Endodermal cell (in vitro differentiated cells): ENCODE measurements at regions not wholly inside any gene's neighbourhood (a gene's known extent, or its start where the extent isn't known, plus 50 kb on each side); places are given as distances from the start of the nearest gene placed in this dataset.

Source experiments
- DNase-seq: peaks from one replicate; pipeline ENCODE4 v3.0.0-alpha.2; 2017
- H3K27ac ChIP-seq: 2 replicates; pipeline ENCODE4 v1.5.1; 2013; ENCODE audit warnings: mild to moderate bottlenecking, low read depth, low read length, moderate library complexity
- H3K27me3 ChIP-seq: 2 replicates; pipeline ENCODE4 v1.6.1; 2013; ENCODE audit warnings: mild to moderate bottlenecking, low read length, moderate library complexity; ENCODE audit not compliant: insufficient read depth, control insufficient read depth, poor library complexity, severe bottlenecking
- H3K36me3 ChIP-seq: 2 replicates; pipeline ENCODE4 v1.7.0; 2013; ENCODE audit warnings: mild to moderate bottlenecking, low read length, moderate library complexity; ENCODE audit not compliant: control insufficient read depth, insufficient read depth
- H3K4me1 ChIP-seq: one replicate; pipeline ENCODE4 v1.7.0; 2013; ENCODE audit warnings: low read length; ENCODE audit not compliant: control insufficient read depth, insufficient read depth
- H3K4me3 ChIP-seq: 2 replicates; pipeline ENCODE4 v1.5.1; 2013; ENCODE audit warnings: mild to moderate bottlenecking, low read length, moderate library complexity
- H3K9ac ChIP-seq: 2 replicates; pipeline ENCODE4 v1.6.1; 2013; ENCODE audit warnings: mild to moderate bottlenecking, low read length, moderate library complexity; ENCODE audit not compliant: poor library complexity, severe bottlenecking; ENCODE audit errors: extremely low read depth
- H3K9me3 ChIP-seq: 2 replicates; pipeline ENCODE4 v1.6.1; 2013; ENCODE audit warnings: mild to moderate bottlenecking, low read length, moderate library complexity; ENCODE audit not compliant: control insufficient read depth
- H3K27ac Mint-ChIP-seq: 2 replicates; pipeline ENCODE4 v1.8.0; 2020; ENCODE audit warnings: mixed read lengths
- H3K27me3 Mint-ChIP-seq: 2 replicates; pipeline ENCODE4 v1.8.0; 2021; ENCODE audit warnings: mild to moderate bottlenecking, mixed read lengths; ENCODE audit not compliant: insufficient read depth
- H3K36me3 Mint-ChIP-seq: 2 replicates; pipeline ENCODE4 v1.8.0; 2020; ENCODE audit warnings: low read depth, mixed read lengths
- H3K4me1 Mint-ChIP-seq: 2 replicates; pipeline ENCODE4 v1.8.0; 2020; ENCODE audit warnings: mixed read lengths
- H3K4me3 Mint-ChIP-seq: 2 replicates; pipeline ENCODE4 v1.8.0; 2020; ENCODE audit warnings: mild to moderate bottlenecking, moderate library complexity, mixed read lengths
- H3K9me3 Mint-ChIP-seq: 2 replicates; pipeline ENCODE4 v1.8.0; 2020; ENCODE audit warnings: mild to moderate bottlenecking, mixed read lengths
- WGBS, 2 experiments: methylation state at CpG; one replicate each; pipeline versions ENCODE4 v1.1.5 to v1.1.7; 2013; ENCODE audit warnings: missing lambda C conversion rate in 2 of 2, mixed read lengths in 1 of 2; ENCODE audit not compliant: insufficient coverage in 1 of 2, insufficient read length in 1 of 2; 5-methylcytosine and 5-hydroxymethylcytosine counted together
- TF ChIP-seq, protein P1 (sequence below): fragments of 200-600 bp; sonication (generic); conservative IDR thresholded peaks from 2 replicates; pipeline ENCODE4 v1.5.0; 2021; ENCODE audit warnings: antibody characterized with exemption, mild to moderate bottlenecking

DNA sequence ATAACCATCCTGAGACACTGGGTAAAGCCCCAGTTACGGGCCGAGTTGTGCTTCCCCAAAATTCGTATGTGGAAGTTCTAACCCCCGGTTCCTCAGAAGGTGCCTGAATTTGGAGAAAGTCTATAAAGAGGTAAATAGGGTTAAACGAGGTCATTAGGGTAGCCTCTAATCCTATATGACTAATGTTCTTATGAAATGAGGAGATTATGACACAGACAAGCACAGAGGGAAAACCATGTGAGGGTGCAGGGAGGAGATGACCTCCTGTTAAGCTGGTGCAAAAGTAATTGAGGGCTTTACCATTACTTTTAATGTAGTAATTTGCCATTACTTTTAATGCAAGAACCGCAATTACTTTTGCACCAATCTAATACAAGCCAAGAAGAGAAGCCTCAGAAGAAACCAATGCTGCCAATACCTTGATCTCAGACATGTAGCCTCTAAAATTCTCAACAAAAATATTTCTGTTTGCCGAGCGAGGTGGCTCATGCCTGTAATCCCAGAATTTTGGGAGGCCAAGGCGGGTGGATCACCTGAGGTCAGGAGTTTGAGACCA lies 260.8 kb downstream of the GPATCH2 start:
- no peaks in the 10 kb centered on the region for H3K9me3 Mint-ChIP-seq
- no peak overlapping the region for H3K27ac ChIP-seq
- TF ChIP-seq, protein P1, sequence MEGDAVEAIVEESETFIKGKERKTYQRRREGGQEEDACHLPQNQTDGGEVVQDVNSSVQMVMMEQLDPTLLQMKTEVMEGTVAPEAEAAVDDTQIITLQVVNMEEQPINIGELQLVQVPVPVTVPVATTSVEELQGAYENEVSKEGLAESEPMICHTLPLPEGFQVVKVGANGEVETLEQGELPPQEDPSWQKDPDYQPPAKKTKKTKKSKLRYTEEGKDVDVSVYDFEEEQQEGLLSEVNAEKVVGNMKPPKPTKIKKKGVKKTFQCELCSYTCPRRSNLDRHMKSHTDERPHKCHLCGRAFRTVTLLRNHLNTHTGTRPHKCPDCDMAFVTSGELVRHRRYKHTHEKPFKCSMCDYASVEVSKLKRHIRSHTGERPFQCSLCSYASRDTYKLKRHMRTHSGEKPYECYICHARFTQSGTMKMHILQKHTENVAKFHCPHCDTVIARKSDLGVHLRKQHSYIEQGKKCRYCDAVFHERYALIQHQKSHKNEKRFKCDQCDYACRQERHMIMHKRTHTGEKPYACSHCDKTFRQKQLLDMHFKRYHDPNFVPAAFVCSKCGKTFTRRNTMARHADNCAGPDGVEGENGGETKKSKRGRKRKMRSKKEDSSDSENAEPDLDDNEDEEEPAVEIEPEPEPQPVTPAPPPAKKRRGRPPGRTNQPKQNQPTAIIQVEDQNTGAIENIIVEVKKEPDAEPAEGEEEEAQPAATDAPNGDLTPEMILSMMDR = no peak
- H3K9ac ChIP-seq = no peak overlapping the region
- H3K27me3 ChIP-seq = peaks cover 15% of the 10 kb centered on the region
- H3K4me1 ChIP-seq = no peaks in the 10 kb centered on the region
- DNase-seq = no peak
- peaks cover 25% of the 10 kb centered on the region for H3K4me1 Mint-ChIP-seq
- no peaks in the 10 kb centered on the region for H3K36me3 ChIP-seq
- WGBS, 2 experiments = 79 to 80% methylated on average over 5 to 9 of the region's 9 CpGs
- peaks cover 22% of the 10 kb centered on the region for H3K9me3 ChIP-seq
- no peak overlapping the region for H3K4me3 ChIP-seq
- H3K27ac Mint-ChIP-seq = no peak overlapping the region
- no peak overlapping the region for H3K4me3 Mint-ChIP-seq
- no peaks in the 10 kb centered on the region for H3K36me3 Mint-ChIP-seq
- peaks cover 27% of the 10 kb centered on the region for H3K27me3 Mint-ChIP-seq

DNA sequence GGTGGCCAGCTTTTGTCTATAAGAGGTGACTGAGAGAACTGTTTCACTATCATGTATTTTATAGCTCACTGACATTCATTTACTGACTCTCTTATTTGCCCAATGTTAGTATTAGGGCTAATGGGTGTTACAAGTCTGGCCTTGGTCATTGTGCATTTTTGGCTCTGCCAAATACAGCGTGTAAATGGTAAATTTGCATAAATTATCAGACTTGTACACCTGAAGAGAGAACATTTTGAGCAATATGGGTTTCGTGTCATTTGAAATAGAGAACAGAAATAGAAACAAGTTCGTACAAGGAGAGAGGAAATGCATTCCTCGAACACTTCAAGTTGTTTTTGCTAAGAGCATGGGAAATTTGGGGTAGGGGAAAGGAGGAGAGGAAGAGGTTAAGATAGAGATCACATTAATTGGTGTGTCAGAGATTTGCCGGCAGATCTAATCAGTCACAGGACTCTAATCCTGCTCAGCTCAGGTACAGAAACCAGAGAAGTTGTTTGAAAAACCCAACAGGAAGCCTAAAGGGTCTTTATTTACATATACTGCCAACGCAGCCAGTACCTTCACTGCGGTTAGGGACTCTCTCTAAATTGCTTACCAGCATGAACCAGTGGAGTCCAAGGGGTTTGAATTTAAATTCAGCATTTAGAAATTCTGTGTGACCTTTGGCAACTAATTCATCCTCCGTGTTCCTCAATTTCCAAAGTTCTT lies 261.5 kb downstream of the GPATCH2 start:
- DNase-seq = peak; percentile 70
- Histone ChIP-seq H3K4me1 (no peaks in the 10 kb centered on the region), H3K4me3 (no peak overlapping the region), H3K36me3 (no peaks in the 10 kb centered on the region), H3K27me3 (peaks cover 15% of the 10 kb centered on the region), H3K9ac (no peak overlapping the region), H3K9me3 (peaks cover 22% of the 10 kb centered on the region), H3K27ac (no peak overlapping the region)
- Mint-ChIP-seq H3K4me1 (peaks cover 24% of the 10 kb centered on the region), H3K4me3 (no peak overlapping the region), H3K27ac (no peak overlapping the region), H3K36me3 (no peaks in the 10 kb centered on the region), H3K27me3 (peaks cover 30% of the 10 kb centered on the region), H3K9me3 (no peaks in the 10 kb centered on the region)
- TF ChIP-seq, protein P1 = no peak
- WGBS, 2 experiments = 17 to 34% methylated on average over 5 to 6 of the region's 8 CpGs

DNA sequence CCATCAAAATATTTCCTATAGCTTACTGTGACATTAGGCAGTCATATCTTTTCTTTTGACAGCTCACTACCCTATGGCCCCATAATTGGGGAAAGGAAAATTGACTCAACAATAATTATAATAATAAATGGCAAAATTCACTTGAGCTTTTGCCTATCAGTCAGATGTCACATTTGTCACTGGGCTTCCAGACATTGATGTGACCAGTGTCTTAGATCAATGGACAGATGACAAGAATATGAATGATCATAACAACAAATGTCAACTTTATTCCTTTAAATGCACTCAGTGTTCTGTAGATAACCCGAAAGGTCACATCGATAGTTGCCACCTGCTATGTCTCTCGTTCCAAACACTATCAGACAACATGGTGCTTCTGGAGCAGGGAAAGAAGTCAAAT lies 266.7 kb downstream of the GPATCH2 start:
- Histone ChIP-seq H3K9me3 (peaks cover 6% of the 10 kb centered on the region), H3K4me1 (no peaks in the 10 kb centered on the region), H3K27ac (no peak overlapping the region), H3K27me3 (peaks cover 22% of the 10 kb centered on the region), H3K4me3 (no peak overlapping the region), H3K36me3 (no peaks in the 10 kb centered on the region), H3K9ac (no peak overlapping the region)
- TF ChIP-seq, protein P1 = no peak
- Mint-ChIP-seq H3K27ac (no peak overlapping the region), H3K36me3 (no peaks in the 10 kb centered on the region), H3K9me3 (no peaks in the 10 kb centered on the region), H3K27me3 (peaks cover 15% of the 10 kb centered on the region), H3K4me3 (no peak overlapping the region), H3K4me1 (peaks cover 2% of the 10 kb centered on the region)
- 86 to 93% methylated on average over 3 of the region's 3 CpGs for WGBS, 2 experiments
- no peak for DNase-seq
